HT-29 (cell line): ENCODE measurements at regions not wholly inside any gene's neighbourhood (a gene's known extent, or its start where the extent isn't known, plus 50 kb on each side); places are given as distances from the start of the nearest gene placed in this dataset.
"Not testable (repeated sequence)": the region's sequence is repeated elsewhere in the genome, so short reads cannot be mapped to it uniquely, and the experiment has no call there.

Experiments
- DNase-seq: peaks from one replicate; pipeline ENCODE4 v3.0.0-alpha.2; 2015; ENCODE audit warnings: low spot score

DNA sequence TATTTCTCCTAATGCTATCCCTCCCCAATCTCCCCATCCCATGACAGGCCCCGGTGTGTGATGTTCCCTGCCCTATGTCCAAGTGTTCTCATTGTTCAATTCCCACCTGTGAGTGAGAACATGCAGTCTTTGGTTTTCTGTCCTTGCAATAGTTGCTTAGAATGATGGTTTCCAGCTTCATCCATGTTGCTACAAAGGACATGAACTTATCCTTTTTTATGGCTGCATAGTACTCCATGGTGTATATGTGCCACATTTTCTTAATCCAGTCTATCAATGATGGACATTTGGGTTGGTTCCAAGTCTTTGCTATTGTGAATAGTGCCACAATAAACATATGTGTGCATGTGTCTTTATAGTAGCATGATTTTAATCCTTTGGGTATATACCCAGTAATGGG is 51.3 kb upstream of the RIOK2 start:
- not testable (repeated sequence) for DNase-seq

DNA sequence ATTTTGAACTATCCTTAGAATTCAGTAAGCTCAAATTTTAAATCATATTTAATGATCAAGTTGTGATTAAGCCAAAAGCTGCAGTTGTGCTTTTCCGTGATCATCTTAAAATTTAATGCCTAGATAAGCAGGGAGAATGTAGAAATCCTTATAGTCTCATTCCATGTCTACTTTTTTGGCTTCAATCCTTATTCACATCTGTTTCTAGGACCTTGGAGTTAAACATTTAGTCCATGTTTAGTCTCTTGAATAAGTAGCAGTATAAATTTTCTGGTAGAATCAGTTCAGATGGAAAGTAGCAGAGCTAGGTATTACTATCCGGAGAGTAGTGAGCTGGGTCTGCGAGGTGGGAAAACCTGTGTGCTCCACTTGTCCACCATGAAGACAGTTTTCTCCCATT is 59.3 kb upstream of the RIOK2 start:
- no peak for DNase-seq

DNA sequence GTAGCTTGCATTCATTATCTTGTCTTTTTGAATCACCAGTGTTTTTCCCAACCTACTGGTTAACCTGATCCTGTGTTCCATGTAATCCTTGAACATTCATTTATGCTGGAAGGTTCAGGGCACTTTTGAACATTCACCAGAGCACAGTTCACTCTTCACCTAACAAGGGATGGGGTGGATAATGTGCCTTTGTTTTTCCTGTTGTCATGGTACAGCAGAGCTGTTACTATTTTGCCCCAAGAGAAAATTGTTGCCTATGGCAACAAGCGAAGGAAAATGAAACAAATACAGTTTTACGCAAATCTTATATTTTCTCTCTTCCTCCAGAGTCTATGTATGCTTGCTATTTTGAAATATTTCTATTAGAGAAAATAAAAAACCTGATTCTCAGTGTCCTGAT is 60.3 kb upstream of the RIOK2 start:
- DNase-seq = peak; percentile 33

DNA sequence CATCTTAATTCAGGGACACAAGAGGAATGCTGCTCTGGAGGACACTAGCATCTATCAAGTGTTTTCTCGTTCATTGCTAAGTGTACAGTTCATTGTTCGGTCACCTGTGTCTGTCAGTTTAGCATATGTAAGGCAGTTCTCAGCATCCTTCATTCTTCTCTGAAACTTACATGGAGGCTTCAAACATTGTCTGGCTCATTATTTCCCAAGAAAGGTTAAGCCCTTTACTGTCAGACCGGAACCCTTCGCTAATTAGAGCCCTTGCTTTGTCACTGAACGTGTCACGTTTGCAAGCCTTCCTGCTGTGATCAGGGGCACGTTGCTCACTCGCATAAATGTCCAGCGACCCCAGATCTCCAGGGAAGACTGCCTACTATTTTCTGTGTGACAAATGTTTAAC is 62.3 kb upstream of the RIOK2 start:
- DNase-seq = no peak

DNA sequence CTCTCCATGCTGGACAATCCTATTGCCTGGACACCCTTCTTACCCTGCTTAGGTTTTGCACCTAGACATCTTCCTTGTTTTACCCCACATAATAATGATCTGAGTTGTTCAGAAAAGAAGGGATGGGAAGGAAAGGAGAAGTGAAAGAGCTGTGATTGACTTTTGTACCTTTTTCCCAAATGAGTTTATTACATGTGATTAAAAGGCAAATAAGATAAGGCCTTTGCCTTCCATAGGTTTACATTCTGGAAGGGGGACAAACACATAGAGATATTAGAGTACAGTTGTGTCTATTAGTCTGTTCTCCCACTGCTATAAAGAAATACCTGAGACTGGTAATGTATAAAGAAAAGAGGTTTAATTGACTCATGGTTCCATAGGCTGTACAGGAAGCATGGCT is 67.1 kb upstream of the RIOK2 start:
- no peak for DNase-seq

DNA sequence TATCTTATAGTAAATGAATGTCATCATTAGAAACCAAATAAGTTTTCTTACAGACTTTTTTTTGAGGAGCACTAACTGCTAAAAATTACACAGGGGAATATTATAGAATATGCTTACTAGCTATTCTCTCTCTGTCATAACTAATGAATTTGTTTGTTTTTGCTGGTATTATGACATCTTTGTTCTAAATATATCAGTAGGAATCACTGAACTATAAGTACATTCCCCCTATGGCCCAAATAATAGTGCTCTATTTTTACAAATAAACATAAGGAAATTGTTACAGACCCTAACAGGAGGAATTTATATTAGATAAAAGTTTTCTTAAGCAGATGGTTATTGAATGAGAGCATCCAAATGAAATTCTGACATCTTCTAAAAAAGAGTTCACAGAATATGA is 83.0 kb upstream of the RIOK2 start:
- DNase-seq = no peak

DNA sequence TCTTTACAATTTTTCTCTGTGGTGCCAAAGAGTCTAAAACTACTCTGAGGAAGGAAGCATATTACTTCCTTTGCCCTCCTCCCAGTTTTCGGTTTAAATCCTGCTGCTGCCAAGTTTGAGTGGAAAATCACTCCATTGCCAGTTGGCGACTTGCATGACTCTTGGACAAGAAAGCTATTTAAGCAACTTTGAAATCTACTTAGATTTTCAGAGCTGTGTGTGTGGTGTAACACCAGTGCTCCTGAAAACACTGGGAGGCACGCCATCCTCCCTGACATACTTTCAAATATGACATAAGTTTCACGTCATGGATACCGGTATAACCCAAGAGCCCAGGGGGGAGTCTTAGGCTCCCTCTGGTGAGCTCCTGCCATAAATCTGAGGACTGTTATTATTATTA is 83.5 kb upstream of the RIOK2 start:
- DNase-seq = no peak

DNA sequence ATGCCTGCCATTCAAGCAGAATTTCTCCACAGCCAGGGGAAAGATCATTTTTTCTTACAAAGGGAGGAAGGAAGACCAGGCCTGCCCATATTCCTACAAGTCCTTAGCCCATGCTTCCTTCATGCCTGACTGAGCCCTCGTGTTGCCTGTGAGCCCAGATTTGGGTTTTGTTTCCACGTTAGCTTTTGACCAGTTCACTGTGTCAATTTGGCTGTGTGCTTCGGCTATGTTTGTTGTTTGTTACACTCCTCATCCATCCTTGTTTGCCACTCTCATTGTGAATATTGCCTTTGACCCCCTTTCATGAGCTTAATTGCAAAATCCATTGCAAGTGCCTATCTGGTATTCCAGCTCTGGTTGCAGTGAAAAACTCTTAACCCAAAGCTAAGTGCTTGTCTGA is 84.7 kb upstream of the RIOK2 start:
- DNase-seq = no peak

DNA sequence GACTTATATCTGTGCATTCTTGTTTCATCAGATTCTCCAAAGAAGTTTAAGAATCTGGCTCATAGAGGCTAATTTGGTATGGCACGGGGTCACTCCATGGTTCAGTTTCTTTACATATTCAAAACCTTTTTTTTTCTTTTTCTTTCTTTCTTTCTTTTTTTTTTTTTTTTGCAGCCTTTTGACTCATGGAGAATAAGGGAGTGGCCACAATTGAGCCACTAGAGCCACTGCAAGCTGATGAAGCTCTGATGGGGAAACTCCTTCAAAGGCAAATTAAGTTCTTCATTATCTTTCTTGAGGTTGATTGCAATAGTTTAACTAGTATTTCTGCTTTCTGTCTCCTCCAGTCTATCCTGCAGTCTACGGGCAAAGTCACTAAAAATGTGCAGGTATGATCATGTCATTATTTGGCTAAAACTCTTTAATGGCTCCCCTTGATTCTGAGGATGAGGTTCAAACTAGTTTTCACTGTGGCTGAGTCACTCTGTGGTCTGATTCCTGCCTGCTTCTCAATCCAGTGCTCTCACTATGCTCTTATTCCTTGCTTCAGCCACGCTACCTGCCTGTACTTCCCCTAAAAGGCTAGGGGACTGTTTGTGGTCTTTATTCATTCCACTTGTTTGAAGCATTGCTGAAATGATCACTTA is 93.5 kb upstream of the RIOK2 start:
- no peak for DNase-seq

DNA sequence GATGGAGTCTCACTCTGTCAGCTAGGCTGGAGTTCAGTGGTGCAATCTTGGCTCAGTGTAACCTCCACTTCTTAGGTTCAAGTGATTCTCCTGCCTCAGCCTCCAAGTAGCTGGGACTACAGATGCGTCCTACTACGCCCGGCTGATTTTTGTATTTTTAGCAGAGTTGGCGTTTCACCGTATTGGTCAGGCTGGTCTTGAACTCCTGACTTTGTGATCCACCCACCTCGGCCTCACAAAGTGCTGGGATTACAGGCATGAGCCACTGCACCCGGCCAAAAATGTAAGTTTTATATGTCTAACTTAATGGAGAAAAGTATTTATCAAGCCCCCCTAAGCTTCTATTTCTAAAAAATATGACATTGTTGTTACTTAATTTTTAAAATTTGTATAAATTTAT is 98.2 kb upstream of the RIOK2 start:
- no peak for DNase-seq

DNA sequence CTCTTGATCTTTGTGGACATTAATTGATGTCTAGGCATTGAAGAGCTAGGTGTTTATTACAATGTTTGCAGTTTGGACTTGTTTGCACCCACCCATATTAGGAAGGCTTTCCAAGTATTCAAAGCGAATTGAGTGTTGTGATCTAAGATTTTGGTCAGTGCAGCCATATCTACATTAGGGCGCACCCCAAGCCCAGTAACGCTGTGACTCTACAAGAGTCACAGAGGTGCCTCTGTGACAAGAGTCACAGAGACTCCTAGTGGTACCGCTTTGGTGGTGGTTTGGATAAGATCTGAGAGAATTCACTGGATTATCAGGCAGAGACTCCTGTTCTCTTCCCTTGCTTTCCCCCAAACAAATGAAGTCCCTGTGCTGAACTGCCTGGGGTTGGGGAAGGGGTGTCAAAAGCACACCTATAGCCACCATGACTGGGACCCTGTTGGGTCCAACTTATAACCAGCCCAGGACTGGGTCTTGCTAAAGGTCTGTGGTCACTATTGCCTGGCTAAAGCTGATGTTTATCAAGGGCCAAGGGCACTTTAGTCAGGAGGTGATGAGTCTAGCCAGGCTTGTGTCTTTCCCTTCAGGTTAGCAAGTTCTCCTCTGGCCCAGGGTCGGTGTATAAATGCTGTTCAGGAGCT is 114.1 kb upstream of the RIOK2 start:
- DNase-seq = peak; percentile 31

DNA sequence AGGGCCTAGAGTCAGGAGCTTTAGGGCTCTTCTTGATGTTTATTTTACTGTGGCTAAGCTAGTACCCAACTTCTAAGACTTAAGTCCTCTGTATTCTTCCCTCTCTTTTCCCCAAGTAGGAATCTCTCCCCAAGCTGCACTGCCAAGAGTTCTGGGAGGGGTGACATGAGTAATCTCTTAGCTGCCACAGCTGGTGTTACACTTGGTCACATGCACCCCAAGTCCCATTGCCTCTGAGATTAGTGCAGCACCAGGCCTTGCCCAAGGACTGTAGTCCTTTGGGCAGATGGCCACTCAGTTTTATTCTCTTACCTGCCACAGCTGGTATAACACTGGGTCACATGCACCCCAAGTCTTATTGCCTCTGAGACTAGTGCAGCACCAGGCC is 114.7 kb upstream of the RIOK2 start:
- no peak for DNase-seq

DNA sequence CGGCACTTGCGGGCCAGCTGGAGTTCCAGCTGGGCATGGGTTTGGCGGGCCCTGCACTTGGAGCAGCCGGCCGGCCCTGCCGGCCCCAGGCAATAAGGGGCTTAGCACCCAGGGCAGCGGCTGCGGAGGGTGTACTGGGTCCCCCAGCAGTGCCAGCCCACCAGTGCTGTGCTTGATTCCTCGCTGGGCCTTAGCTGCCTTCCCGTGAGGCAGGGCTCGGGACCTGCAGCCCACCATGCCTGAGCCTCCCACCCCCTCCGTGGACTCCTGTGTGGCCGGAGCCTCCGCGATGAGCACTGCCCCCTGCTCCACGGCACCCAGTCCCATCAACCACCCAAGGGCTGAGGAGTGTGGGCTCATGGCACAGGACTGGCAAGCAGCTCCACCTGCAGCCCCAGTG is 118.1 kb upstream of the RIOK2 start:
- DNase-seq = not testable (repeated sequence)

DNA sequence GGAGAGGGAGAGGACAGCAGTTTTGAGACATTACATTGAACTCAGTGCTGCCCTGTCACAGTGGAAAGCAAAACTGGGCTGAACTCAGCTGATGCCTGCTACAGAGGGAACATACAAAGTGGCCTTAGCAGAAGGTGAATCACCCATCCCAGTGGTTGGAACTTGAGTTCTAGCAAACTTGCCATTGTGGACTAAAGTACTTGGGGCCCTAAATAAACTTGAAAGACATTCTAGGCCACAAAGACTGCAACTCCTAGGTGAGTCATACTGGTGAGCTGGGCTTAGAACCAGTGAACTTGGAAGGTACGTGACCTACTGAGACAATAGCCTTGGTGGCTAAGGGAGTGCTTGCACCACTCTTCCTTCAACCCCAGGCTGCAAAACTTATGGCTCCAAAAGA is 155.7 kb upstream of the RIOK2 start:
- DNase-seq = no peak

DNA sequence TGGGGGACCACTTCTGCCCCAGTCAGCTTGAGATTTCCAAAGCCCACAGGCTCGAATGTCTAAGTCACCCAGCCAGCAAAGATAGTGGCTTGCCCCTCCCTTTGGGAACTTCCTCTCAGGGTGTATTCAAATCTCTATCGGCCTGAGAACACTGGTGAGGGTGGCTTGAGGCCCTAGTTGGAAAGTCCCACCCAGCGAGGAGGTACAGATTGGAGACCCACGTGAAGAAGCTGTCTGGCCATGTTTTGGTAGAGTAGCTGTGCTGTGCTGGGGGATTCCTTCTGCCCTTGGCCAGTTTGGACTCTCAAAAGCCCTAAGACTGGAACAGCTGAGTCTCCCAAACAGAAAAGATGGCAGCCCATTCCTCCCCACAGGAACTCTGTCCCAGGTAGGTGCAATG is 172.7 kb upstream of the RIOK2 start:
- no peak for DNase-seq

DNA sequence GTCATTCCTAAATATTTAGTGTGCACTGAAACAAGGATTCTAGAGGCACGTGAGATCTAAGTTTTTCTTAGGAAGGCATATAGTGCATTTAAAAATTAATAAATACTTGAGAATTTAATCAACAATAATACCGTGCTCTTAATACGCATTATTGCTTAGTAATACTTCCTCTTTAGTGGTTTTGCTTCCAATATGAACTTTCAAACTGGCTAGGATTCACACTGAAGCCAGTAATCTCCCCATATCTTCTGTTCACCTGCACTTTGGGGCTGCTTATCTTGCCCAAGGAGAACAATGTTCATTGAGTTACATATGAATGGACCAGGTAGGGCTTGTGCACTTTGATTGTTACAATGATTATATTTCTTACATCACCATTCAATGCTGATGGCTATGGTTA is 180.5 kb upstream of the RIOK2 start:
- DNase-seq = no peak

DNA sequence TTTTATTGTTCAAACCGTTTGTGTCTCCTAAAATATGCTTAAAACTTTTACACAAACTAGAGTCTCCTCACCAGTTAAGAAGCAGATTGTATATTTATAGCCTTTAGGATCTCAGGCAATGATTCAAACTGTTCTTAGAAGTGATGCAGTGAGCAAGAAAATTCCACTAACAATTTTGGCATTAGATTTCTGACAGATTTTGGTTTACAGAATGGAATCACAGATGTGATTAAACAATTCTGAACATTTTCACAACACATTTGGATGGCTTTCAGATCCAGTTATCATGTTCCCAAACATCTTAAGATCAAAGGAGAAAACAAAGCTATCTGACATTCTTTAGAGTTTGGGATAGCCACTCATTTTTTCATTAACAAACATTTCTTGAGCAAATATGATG is 181.7 kb upstream of the RIOK2 start:
- DNase-seq = no peak

DNA sequence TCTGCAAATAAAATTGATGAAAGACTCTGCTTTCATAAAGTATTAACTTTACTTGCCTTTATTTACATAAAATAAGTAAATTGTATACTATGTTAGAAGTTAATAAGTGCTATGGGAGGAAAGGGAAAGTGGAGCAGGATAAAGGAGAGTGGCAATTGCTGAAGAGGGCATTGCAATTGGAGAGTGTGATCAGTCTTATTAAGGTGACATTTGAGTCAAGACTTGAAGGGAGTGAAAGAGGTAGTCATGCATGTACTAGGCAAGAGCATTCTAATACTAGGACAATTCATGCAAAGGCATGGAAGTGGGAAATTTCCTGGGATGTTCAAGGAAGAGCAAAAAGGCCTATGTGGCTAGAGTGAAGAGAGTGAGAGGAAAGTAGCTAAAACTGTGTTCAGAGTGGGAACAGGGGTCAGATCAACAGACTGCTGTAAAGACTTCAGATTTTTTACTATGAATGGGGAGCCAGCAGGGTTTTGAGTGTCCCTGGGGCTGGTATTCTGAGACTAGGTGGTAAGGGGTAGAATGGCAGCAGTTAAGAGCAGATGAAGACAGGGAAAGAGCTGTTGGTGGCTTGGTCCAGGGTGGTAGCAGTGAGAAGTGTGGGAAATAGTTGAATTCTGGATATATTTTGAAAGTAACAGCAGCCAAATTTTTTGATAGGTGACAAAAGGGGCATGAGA is 182.3 kb upstream of the RIOK2 start:
- DNase-seq = no peak

DNA sequence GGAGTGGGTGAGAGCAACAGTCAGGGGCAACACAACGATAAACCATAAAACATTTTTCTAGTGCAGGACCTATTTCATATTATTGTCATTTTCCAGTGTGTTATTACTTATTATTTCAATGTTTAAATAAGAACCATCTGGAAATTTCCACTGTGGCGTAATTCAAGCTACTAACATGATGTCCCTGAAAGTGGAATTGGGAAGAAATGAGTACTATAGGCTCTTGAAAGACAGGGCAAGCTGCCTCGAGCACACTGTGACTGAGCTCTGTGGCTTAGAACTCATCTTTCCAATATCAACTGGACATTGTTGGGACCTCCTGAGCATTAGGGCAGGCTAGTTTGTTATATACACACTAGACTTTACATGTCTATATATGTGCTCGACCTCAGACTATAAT is 182.9 kb upstream of the RIOK2 start:
- DNase-seq = no peak

DNA sequence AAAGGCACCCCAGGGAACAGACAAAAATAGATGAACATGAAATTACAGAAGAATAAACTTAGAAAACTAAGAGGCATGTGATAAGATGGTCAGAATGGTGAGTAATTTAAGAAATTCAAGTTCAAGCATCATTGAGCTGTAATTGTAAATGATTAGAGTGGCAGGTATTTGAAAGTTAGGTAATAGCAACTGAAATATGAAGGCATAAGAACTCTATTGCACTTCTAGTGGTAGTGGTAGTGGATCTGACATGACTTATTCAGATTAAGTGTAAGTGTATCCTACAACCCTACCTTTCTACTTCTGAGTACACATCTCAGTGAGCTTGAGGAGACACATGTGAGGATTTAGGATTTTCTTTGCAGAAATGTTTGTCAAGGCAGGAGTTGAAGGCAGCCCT is 192.9 kb upstream of the RIOK2 start:
- DNase-seq = no peak

DNA sequence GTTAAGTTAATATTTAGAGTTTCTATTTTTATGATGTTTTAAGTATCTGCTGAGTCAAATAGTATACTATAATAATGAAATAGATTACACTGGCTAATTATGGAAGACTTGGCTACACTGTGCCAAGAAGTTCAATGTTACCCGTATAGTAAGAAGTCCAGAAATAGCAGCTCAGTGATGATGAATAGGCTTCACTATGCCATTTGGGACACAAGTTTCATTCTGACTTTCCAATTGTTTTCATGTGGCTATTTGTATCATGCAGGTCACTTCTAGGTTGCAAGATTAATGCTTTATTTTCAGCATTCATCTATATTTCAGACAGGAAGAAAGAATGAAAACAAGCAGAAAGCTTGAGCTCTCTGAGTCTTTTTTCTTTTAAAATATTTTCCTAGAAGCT is 194.5 kb upstream of the RIOK2 start:
- no peak for DNase-seq

DNA sequence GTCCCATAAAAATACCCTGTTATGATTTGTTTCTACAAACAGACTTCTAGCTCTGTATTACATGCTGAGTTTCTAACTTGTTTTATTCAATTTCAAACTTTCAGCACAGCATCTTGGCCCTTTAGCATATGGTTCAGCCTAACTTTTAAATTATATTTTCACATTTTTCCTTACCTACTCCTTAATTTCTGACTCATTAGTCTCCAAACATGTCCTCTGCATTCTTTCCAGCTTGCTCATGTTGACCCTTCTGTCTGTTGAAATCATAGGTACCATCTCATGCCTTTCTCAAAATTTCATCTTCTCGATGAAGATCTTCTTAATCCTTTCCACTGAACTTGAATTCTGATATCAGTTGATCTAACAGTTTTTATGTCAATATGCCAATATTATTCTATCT is 200.9 kb upstream of the RIOK2 start:
- DNase-seq = no peak

DNA sequence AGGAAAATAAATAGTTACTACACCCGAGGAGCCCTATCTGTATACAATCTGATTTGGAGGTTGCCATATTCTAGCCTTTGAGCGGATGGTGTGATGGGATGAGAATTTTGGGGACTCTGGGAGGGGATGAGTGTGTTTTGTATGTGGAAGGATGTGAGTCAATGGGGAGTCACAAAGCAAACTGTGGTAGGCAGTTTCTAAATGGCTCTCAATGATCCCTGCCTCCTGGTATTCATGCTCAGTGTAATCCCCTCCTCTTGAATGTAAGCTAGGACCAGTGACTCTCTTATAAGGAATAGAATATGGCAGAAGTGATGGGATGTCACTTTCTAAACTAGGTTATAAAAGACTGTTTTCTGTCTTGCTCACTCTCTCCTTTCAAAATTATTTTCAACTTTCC is 205.7 kb upstream of the RIOK2 start:
- DNase-seq = no peak
